ENCODE measurements at regions not wholly inside any gene's neighbourhood (a gene's known extent, or its start where the extent isn't known, plus 50 kb on each side); places are given as distances from the start of the nearest gene placed in this dataset.

GRCh38 chr20:52481443-52481842 lies 289.9 kb upstream of the ZFP64 start:
- Histone ChIP-seq H3K9me3 (ENCODE audit: control insufficient read depth in 1 of 2, low read length in 2 of 2) (no peaks in the 10 kb centered on the region), H3K36me3 (ENCODE audit: control insufficient read depth in 1 of 2, insufficient read depth in 2 of 2, low read length in 2 of 2) (no peaks in the 10 kb centered on the region), H3K27me3 (ENCODE audit: low read depth, low read length) (no peaks in the 10 kb centered on the region), H3K27ac (ENCODE audit: low read length) (no peak overlapping the region), H3K4me1 (ENCODE audit: control insufficient read depth in 1 of 2, insufficient read depth in 2 of 2, low read length in 2 of 2) (no peaks in the 10 kb centered on the region), H3K4me3 (ENCODE audit: low read depth in 1 of 2, low read length in 2 of 2) (no peak overlapping the region)

DNA sequence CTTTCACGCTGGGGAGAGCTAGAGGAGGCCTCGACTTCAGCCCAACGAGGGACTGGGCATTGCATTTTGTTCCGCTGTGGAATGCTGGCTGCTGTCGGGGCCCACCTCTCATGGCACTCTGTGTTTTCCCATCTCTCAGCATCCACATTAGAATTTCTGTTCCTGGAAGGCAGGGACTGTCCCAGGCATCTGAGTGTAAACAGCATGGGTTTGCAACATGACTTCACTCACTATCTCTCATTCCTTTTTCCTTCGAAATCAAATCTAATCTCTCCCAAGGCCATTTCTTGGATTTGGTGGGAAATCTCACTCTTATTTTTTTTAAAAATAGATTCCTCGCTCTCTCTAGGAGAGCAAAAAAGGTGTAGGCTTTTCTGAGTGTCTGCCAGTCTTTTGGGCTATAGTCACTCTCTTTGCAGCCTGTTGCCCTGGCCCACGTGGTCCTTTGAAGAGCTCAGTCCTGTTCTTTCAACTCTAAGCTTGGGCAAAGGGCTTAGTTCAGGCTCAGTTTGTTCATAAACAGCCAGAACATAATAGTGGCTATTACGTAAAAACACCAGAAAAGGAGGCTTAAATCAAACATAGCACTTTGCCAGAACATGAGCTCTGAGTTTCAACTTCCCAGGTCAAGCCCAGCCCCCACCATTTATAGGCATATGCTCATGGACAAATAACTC lies 284.6 kb upstream of the ZFP64 start:
- no peaks in the 10 kb centered on the region for H3K36me3 ChIP-seq (ENCODE audit: control insufficient read depth in 1 of 2, insufficient read depth in 2 of 2, low read length in 2 of 2)
- H3K27me3 ChIP-seq (ENCODE audit: low read depth, low read length) = no peaks in the 10 kb centered on the region
- H3K4me3 ChIP-seq (ENCODE audit: low read depth in 1 of 2, low read length in 2 of 2) = no peak overlapping the region
- no peaks in the 10 kb centered on the region for H3K4me1 ChIP-seq (ENCODE audit: control insufficient read depth in 1 of 2, insufficient read depth in 2 of 2, low read length in 2 of 2)
- H3K27ac ChIP-seq (ENCODE audit: low read length) = no peak overlapping the region
- no peaks in the 10 kb centered on the region for H3K9me3 ChIP-seq (ENCODE audit: control insufficient read depth in 1 of 2, low read length in 2 of 2)

GRCh38 chr20:52473186-52473585 lies 281.6 kb upstream of the ZFP64 start:
- Histone ChIP-seq H3K9me3 (ENCODE audit: control insufficient read depth in 1 of 2, low read length in 2 of 2) (no peaks in the 10 kb centered on the region), H3K27me3 (ENCODE audit: low read depth, low read length) (no peaks in the 10 kb centered on the region)

GRCh38 chr20:52470561-52470960 lies 279.0 kb upstream of the ZFP64 start:
- Histone ChIP-seq H3K36me3 (ENCODE audit: control insufficient read depth in 1 of 2, insufficient read depth in 2 of 2, low read length in 2 of 2) (no peaks in the 10 kb centered on the region), H3K9me3 (ENCODE audit: control insufficient read depth in 1 of 2, low read length in 2 of 2) (no peaks in the 10 kb centered on the region), H3K4me1 (ENCODE audit: control insufficient read depth in 1 of 2, insufficient read depth in 2 of 2, low read length in 2 of 2) (no peaks in the 10 kb centered on the region), H3K27me3 (ENCODE audit: low read depth, low read length) (no peaks in the 10 kb centered on the region), H3K27ac (ENCODE audit: low read length) (no peak overlapping the region), H3K4me3 (ENCODE audit: low read depth in 1 of 2, low read length in 2 of 2) (no peak overlapping the region)

More at GRCh38 chr20:52473186-52473585, 281.6 kb upstream of the ZFP64 start:
- no peaks in the 10 kb centered on the region for H3K4me1 ChIP-seq (ENCODE audit: control insufficient read depth in 1 of 2, insufficient read depth in 2 of 2, low read length in 2 of 2)
- H3K36me3 ChIP-seq (ENCODE audit: control insufficient read depth in 1 of 2, insufficient read depth in 2 of 2, low read length in 2 of 2) = no peaks in the 10 kb centered on the region
- H3K4me3 ChIP-seq (ENCODE audit: low read depth in 1 of 2, low read length in 2 of 2) = no peak overlapping the region
- no peak overlapping the region for H3K27ac ChIP-seq (ENCODE audit: low read length)

DNA sequence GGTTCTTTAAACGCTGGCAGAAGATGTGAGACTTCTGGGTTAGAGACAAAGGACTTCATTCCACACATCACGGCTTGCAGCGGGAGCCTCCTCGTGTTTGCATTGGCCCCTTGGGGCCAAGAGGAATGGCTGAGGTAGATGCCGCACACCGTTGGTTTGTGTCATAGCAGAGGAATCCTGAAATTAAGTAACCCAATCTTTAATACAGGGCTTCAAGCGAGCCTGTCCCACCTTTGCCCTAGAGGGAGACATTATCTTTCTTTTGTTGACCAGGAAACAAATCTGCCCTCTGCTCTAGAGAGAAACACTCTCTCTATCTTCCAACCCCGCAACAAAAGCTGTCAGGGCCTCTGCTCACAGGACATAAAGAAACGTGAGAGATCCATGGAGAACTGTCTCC lies 277.5 kb upstream of the ZFP64 start:
- Histone ChIP-seq H3K4me3 (ENCODE audit: low read depth in 1 of 2, low read length in 2 of 2) (no peak overlapping the region), H3K4me1 (ENCODE audit: control insufficient read depth in 1 of 2, insufficient read depth in 2 of 2, low read length in 2 of 2) (no peaks in the 10 kb centered on the region), H3K27me3 (ENCODE audit: low read depth, low read length) (no peaks in the 10 kb centered on the region), H3K36me3 (ENCODE audit: control insufficient read depth in 1 of 2, insufficient read depth in 2 of 2, low read length in 2 of 2) (no peaks in the 10 kb centered on the region), H3K9me3 (ENCODE audit: control insufficient read depth in 1 of 2, low read length in 2 of 2) (peaks cover 0 to 7% of the 10 kb centered on the region in 2 donors), H3K27ac (ENCODE audit: low read length) (no peak overlapping the region)

GRCh38 chr20:52465991-52466390 lies 274.4 kb upstream of the ZFP64 start:
- H3K36me3 ChIP-seq (ENCODE audit: control insufficient read depth in 1 of 2, insufficient read depth in 2 of 2, low read length in 2 of 2) = no peaks in the 10 kb centered on the region
- H3K27me3 ChIP-seq (ENCODE audit: low read depth, low read length) = no peaks in the 10 kb centered on the region
- H3K4me1 ChIP-seq (ENCODE audit: control insufficient read depth in 1 of 2, insufficient read depth in 2 of 2, low read length in 2 of 2) = no peaks in the 10 kb centered on the region
- no peak overlapping the region for H3K4me3 ChIP-seq (ENCODE audit: low read depth in 1 of 2, low read length in 2 of 2)
- H3K27ac ChIP-seq (ENCODE audit: low read length) = no peak overlapping the region
- peaks cover 0 to 7% of the 10 kb centered on the region in 2 donors for H3K9me3 ChIP-seq (ENCODE audit: control insufficient read depth in 1 of 2, low read length in 2 of 2)

GRCh38 chr20:52461582-52461981 lies 270.0 kb upstream of the ZFP64 start:
- Histone ChIP-seq H3K9me3 (ENCODE audit: control insufficient read depth in 1 of 2, low read length in 2 of 2) (peaks cover 0 to 7% of the 10 kb centered on the region in 2 donors), H3K27me3 (ENCODE audit: low read depth, low read length) (no peaks in the 10 kb centered on the region), H3K4me1 (ENCODE audit: control insufficient read depth in 1 of 2, insufficient read depth in 2 of 2, low read length in 2 of 2) (no peaks in the 10 kb centered on the region), H3K4me3 (ENCODE audit: low read depth in 1 of 2, low read length in 2 of 2) (no peak overlapping the region), H3K36me3 (ENCODE audit: control insufficient read depth in 1 of 2, insufficient read depth in 2 of 2, low read length in 2 of 2) (no peaks in the 10 kb centered on the region), H3K27ac (ENCODE audit: low read length) (no peak overlapping the region)

GRCh38 chr20:52459150-52459549 lies 267.6 kb upstream of the ZFP64 start:
- no peaks in the 10 kb centered on the region for H3K36me3 ChIP-seq (ENCODE audit: control insufficient read depth in 1 of 2, insufficient read depth in 2 of 2, low read length in 2 of 2)
- H3K27ac ChIP-seq (ENCODE audit: low read length) = no peak overlapping the region

GRCh38 chr20:52457826-52458225 lies 266.2 kb upstream of the ZFP64 start:
- no peaks in the 10 kb centered on the region for H3K27me3 ChIP-seq (ENCODE audit: low read depth, low read length)
- no peak overlapping the region for H3K4me3 ChIP-seq (ENCODE audit: low read depth in 1 of 2, low read length in 2 of 2)
- no peaks in the 10 kb centered on the region for H3K36me3 ChIP-seq (ENCODE audit: control insufficient read depth in 1 of 2, insufficient read depth in 2 of 2, low read length in 2 of 2)
- H3K9me3 ChIP-seq (ENCODE audit: control insufficient read depth in 1 of 2, low read length in 2 of 2) = no peaks in the 10 kb centered on the region
- no peaks in the 10 kb centered on the region for H3K4me1 ChIP-seq (ENCODE audit: control insufficient read depth in 1 of 2, insufficient read depth in 2 of 2, low read length in 2 of 2)
- H3K27ac ChIP-seq (ENCODE audit: low read length) = no peak overlapping the region

More at GRCh38 chr20:52459150-52459549, 267.6 kb upstream of the ZFP64 start:
- Histone ChIP-seq H3K27me3 (ENCODE audit: low read depth, low read length) (no peaks in the 10 kb centered on the region), H3K9me3 (ENCODE audit: control insufficient read depth in 1 of 2, low read length in 2 of 2) (no peaks in the 10 kb centered on the region), H3K4me3 (ENCODE audit: low read depth in 1 of 2, low read length in 2 of 2) (no peak overlapping the region), H3K4me1 (ENCODE audit: control insufficient read depth in 1 of 2, insufficient read depth in 2 of 2, low read length in 2 of 2) (no peaks in the 10 kb centered on the region)

DNA sequence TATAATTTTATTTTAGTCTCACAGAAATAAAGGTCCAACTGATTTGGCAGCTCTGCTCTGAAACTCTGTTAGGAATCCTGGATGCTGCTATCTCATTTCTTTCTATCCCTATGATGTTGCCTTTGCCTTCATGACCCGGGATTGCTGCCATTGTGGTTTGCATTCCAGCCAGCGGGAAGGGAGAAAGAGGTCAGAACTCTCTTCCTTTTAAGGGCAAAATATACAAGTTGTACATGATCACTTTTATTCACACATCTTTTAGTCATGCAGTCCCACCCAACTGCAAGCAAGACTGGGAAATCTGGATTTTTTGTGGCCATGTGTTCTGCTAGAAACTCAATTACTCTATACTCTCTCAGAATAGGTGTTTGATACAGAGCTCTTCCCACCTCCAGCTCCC lies 263.1 kb upstream of the ZFP64 start:
- Histone ChIP-seq H3K4me3 (ENCODE audit: low read depth in 1 of 2, low read length in 2 of 2) (no peak overlapping the region), H3K4me1 (ENCODE audit: control insufficient read depth in 1 of 2, insufficient read depth in 2 of 2, low read length in 2 of 2) (no peaks in the 10 kb centered on the region), H3K27me3 (ENCODE audit: low read depth, low read length) (no peaks in the 10 kb centered on the region), H3K9me3 (ENCODE audit: control insufficient read depth in 1 of 2, low read length in 2 of 2) (no peaks in the 10 kb centered on the region), H3K27ac (ENCODE audit: low read length) (no peak overlapping the region), H3K36me3 (ENCODE audit: control insufficient read depth in 1 of 2, insufficient read depth in 2 of 2, low read length in 2 of 2) (no peaks in the 10 kb centered on the region)

DNA sequence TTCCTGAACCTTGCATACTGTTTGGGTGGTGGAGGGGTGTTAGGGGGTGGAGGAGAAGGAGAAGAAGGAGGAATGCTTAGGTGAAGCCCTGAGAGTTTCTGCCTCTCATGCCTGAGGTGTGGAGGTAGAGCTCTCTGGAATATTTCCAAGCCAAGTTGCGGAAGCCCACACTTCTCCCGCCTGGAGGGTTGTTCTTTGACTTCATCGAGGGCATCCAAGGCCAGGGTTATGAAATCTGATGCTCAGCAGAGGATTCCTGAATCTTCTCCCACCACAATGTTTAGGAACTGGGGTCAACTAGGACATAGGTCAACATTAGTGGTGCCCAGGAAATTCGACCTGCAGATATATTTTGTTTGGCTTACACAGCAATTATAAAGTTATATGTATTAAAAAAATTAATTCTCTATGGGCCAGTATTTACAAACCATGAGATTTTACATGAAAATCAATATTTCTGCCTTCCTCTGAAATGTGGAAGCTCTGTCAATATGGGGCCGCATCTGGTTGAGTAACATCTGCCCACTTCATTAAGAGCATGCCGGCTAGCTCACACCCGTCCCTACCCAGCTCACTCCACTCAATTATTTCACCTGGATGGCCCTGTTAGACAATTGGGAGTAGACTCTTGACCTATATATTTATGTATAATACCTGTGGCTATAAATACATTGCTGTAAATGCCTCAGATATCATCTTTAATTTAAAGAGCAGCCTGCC lies 257.1 kb upstream of the ZFP64 start:
- Histone ChIP-seq H3K4me1 (ENCODE audit: control insufficient read depth in 1 of 2, insufficient read depth in 2 of 2, low read length in 2 of 2) (no peaks in the 10 kb centered on the region), H3K4me3 (ENCODE audit: low read depth in 1 of 2, low read length in 2 of 2) (no peak overlapping the region), H3K9me3 (ENCODE audit: control insufficient read depth in 1 of 2, low read length in 2 of 2) (no peaks in the 10 kb centered on the region), H3K36me3 (ENCODE audit: control insufficient read depth in 1 of 2, insufficient read depth in 2 of 2, low read length in 2 of 2) (no peaks in the 10 kb centered on the region), H3K27me3 (ENCODE audit: low read depth, low read length) (no peaks in the 10 kb centered on the region), H3K27ac (ENCODE audit: low read length) (no peak overlapping the region)

DNA sequence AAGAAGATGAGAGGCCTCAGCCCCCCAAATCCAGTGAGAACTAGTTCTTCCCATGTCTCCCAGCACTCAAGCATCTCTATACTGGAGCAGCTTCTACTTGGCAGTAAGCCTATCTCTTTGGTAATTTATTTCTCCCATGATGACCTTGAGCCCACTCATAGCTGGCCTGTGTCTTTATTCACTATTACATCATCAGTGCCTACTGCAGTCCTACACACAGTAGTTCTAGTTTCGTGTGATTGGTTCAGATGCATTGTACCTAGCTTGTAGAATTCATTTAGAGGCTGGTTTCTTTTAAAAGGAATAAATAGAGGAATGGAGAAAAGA lies 255.6 kb upstream of the ZFP64 start:
- no peaks in the 10 kb centered on the region for H3K36me3 ChIP-seq (ENCODE audit: control insufficient read depth in 1 of 2, insufficient read depth in 2 of 2, low read length in 2 of 2)
- H3K9me3 ChIP-seq (ENCODE audit: control insufficient read depth in 1 of 2, low read length in 2 of 2) = no peaks in the 10 kb centered on the region
- H3K27ac ChIP-seq (ENCODE audit: low read length) = no peak overlapping the region

More for the DNA sequence above, 255.6 kb upstream of the ZFP64 start:
- no peaks in the 10 kb centered on the region for H3K4me1 ChIP-seq (ENCODE audit: control insufficient read depth in 1 of 2, insufficient read depth in 2 of 2, low read length in 2 of 2)
- no peak overlapping the region for H3K4me3 ChIP-seq (ENCODE audit: low read depth in 1 of 2, low read length in 2 of 2)
- H3K27me3 ChIP-seq (ENCODE audit: low read depth, low read length) = no peaks in the 10 kb centered on the region
